Caco-2 (cell line): ENCODE measurements at regions not wholly inside any gene's neighbourhood (a gene's known extent, or its start where the extent isn't known, plus 50 kb on each side); places are given as distances from the start of the nearest gene placed in this dataset.
"Not testable (repeated sequence)": the region's sequence is repeated elsewhere in the genome, so short reads cannot be mapped to it uniquely, and the experiment has no call there.

Source experiments
- BruUV-seq: library from RNA; stranded (reverse); fragments of 400-500 nt; replicated peaks from 2 replicates; lab custom pipeline; 2021; lab: Mats Ljungman, UMichigan
- CTCF ChIA-PET: fragments of 300-600 bp; sonication (Branson Sonifier 250); formaldehyde crosslinking; loops from one replicate; lab custom pipeline; 2022; ENCODE audit warnings: antibody characterized with exemption; lab: Charles Lee
- POLR2A ChIA-PET: fragments of 300-600 bp; sonication (Branson Sonifier 250); formaldehyde crosslinking; loops from one replicate; lab custom pipeline; 2022; ENCODE audit warnings: antibody characterized with exemption; lab: Charles Lee
- DNase-seq, 2 experiments: peaks; one replicate each; pipeline versions ENCODE4 v3.0.0 to v3.0.0-alpha.2; 2020 to 2022
- H3K27me3 ChIP-seq: replicated peaks from 2 replicates; pipeline ENCODE4 v1.6.0; 2011; ENCODE audit warnings: low read length; ENCODE audit not compliant: control insufficient read depth, insufficient read depth
- H3K36me3 ChIP-seq: 2 replicates; pipeline ENCODE4 v1.5.1; 2011; ENCODE audit warnings: low read length; ENCODE audit not compliant: control insufficient read depth, insufficient read depth
- H3K4me1 ChIP-seq: fragments of 250-450 bp; sonication (Bioruptor Pico); 2 replicates; pipeline ENCODE4 v1.5.1; 2020; ENCODE audit warnings: mild to moderate bottlenecking
- H3K4me3 ChIP-seq: 2 replicates; pipeline ENCODE4 v1.5.1; 2011; ENCODE audit warnings: low read depth, mild to moderate bottlenecking, control low read depth, low read length
- H3K9me3 ChIP-seq: fragments of 250-450 bp; sonication (Bioruptor Pico); 2 replicates; pipeline ENCODE4 v1.5.1; 2020; ENCODE audit warnings: mild to moderate bottlenecking, moderate library complexity
- H3K27ac Mint-ChIP-seq: one replicate; pipeline ENCODE4 v1.8.0; 2022; ENCODE audit warnings: mixed read lengths; ENCODE audit not compliant: unreplicated experiment
- H3K27me3 Mint-ChIP-seq: one replicate; pipeline ENCODE4 v1.8.0; 2022; ENCODE audit warnings: mixed read lengths; ENCODE audit not compliant: insufficient read depth, unreplicated experiment
- H3K36me3 Mint-ChIP-seq: one replicate; pipeline ENCODE4 v1.8.0; 2022; ENCODE audit warnings: mild to moderate bottlenecking, mixed read lengths; ENCODE audit not compliant: insufficient read depth, unreplicated experiment
- H3K4me1 Mint-ChIP-seq: one replicate; pipeline ENCODE4 v1.8.0; 2022; ENCODE audit warnings: low read depth, mixed read lengths; ENCODE audit not compliant: unreplicated experiment
- H3K4me3 Mint-ChIP-seq: one replicate; pipeline ENCODE4 v1.8.0; 2022; ENCODE audit warnings: mild to moderate bottlenecking, moderate library complexity, mixed read lengths; ENCODE audit not compliant: unreplicated experiment
- H3K9me3 Mint-ChIP-seq: one replicate; pipeline ENCODE4 v1.8.0; 2022; ENCODE audit warnings: mixed read lengths; ENCODE audit not compliant: unreplicated experiment
- intact Hi-C: fragments of 100-400 bp; cut with micrococcal nuclease; formaldehyde crosslinking; loops from one replicate; pipeline ENCODE4 v1.10.0; 2022; ENCODE audit not compliant: unreplicated experiment
- TF ChIP-seq, protein P1 (sequence below), 2 experiments: fragments of 200-600 bp in 1 of 2; IDR thresholded peaks; 1 replicate in 1 of 2; 2 replicates in 1 of 2; pipeline versions ENCODE4 v1.5.1 to v1.8.0; 2011 to 2022; ENCODE audit warnings: antibody characterized with exemption in 1 of 2, control low read depth in 1 of 2, inconsistent platforms in 1 of 2, low read depth in 1 of 2, low read length in 1 of 2, mild to moderate bottlenecking in 1 of 2, moderate library complexity in 1 of 2; ENCODE audit not compliant: insufficient read depth in 1 of 2, severe bottlenecking in 1 of 2, unreplicated experiment in 1 of 2

DNA sequence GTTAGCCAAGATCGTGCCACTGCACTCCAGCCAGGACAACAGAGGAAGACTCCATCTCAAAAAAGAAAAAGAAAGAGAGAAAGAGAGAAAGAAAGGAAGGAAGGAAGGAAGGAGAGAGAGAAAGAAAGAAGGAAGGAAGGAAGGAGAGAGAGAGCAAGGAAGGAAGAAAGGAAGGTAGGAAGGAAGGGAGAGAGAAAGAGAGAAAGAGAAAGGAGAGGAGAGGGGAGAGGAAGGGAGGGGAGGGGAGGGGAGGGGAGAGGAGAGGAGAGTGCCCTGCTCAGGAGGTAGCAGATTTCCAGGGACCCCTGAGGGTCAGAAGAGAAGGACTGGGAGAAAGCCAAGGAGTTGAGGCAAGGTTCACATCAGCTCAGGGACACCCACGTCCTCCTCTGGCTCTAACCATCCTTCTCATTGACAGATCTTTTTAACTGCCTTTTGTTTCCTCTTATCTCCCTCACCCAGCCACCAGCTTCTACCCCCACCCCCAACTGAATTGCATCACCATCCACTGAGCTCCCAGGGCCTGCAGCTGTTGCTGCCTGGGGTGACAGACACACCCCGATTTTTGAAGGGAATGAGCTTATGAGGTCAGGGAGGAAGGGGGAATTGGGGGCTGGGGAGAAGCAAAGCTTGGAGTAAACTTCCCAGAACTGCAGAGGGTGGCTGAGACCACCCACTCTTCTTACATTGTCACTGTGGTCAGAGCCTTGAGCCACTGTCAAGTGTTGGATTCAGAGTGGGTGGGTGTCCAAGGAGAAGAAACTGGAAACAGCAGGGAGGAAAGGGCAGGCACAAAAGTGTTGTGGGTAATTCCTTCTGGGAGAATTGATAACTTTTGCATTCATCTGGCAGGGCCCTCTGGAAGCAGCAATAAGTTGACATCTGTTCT lies 91.6 kb downstream of the GLUL start:
- H3K4me3 Mint-ChIP-seq, result no peak overlapping the region
- POLR2A ChIA-PET, result interaction anchor here (0.6 to 0.9 kb wide), 2 partner anchors 92 kb away, joined by 3 read pairs; partner anchors contain the start of gene GLUL
- no TSS peak for BruUV-seq
- Histone ChIP-seq H3K27me3 (no peaks in the 10 kb centered on the region), H3K9me3 (no peaks in the 10 kb centered on the region), H3K4me1 (peaks cover 30% of the 10 kb centered on the region), H3K36me3 (no peaks in the 10 kb centered on the region), H3K4me3 (no peak overlapping the region)
- peak overlapping the region; percentile 33 for H3K27ac Mint-ChIP-seq
- CTCF ChIA-PET, result interaction anchor here (0.6 to 1.2 kb wide), 7 partner anchors 11 to 488 kb away, joined by 3 to 7 read pairs (median 3); no protein-coding TSS in a partner anchor
- no peaks in the 10 kb centered on the region for H3K36me3 Mint-ChIP-seq
- H3K4me1 Mint-ChIP-seq, result peaks cover 31% of the 10 kb centered on the region
- intact Hi-C loops, result loop anchor here (1.0 to 5.0 kb wide), 3 partner anchors 9 to 158 kb away; no protein-coding TSS in a partner anchor
- TF ChIP-seq, protein P1, sequence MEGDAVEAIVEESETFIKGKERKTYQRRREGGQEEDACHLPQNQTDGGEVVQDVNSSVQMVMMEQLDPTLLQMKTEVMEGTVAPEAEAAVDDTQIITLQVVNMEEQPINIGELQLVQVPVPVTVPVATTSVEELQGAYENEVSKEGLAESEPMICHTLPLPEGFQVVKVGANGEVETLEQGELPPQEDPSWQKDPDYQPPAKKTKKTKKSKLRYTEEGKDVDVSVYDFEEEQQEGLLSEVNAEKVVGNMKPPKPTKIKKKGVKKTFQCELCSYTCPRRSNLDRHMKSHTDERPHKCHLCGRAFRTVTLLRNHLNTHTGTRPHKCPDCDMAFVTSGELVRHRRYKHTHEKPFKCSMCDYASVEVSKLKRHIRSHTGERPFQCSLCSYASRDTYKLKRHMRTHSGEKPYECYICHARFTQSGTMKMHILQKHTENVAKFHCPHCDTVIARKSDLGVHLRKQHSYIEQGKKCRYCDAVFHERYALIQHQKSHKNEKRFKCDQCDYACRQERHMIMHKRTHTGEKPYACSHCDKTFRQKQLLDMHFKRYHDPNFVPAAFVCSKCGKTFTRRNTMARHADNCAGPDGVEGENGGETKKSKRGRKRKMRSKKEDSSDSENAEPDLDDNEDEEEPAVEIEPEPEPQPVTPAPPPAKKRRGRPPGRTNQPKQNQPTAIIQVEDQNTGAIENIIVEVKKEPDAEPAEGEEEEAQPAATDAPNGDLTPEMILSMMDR (IDR thresholded peaks at IDR 0.05; ENCODE audit: insufficient read depth in 1 of 2, low read depth in 1 of 2, low read length in 1 of 2, severe bottlenecking in 1 of 2, unreplicated experiment in 1 of 2), result no peak
- no peaks in the 10 kb centered on the region for H3K27me3 Mint-ChIP-seq
- no peaks in the 10 kb centered on the region for H3K9me3 Mint-ChIP-seq
- peak; percentile 69 to 74 for DNase-seq

DNA sequence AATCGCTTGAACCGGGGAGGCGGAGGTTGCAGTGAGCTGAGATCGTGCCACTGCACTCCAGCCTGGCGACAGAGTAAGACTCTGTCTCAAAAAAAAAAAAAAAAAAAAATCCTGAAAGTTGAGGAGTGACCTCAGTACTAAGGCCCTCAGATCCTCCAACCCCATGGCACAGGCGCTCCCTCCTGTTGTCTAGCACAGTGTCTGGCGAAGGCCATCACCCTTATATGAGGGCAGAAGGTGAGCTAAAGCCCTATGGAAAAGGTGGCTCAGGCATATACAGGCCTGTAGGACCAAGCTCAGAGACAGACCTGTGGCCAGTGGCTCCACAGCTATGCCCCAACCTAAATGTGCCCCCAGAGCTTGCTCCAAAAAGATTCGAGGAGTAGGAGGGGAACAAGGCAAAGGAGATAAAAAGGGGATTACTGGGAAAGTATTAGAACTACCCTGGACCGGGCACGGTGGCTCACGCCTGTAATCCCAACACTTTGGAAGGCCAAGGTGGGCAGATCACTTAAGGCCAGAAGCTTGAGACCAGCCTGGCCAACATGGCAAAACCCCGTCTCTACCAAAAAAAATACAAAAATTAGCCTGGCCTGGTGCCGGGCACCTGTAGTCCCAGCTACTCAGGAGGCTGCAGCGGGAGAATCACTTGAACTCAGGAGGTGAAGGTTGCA lies 92.4 kb downstream of the GLUL start:
- H3K9me3 ChIP-seq, H3K4me3 ChIP-seq, BruUV-seq, H3K4me3 Mint-ChIP-seq, intact Hi-C loops, H3K9me3 Mint-ChIP-seq, H3K36me3 ChIP-seq, DNase-seq, H3K36me3 Mint-ChIP-seq, H3K27me3 Mint-ChIP-seq, H3K27me3 ChIP-seq: not testable (repeated sequence)
- ChIA-PET CTCF (interaction anchor here (0.7 to 1.2 kb wide), 4 partner anchors 10 to 489 kb away, joined by 3 to 8 read pairs (median 6); no protein-coding TSS in a partner anchor), POLR2A (interaction anchor here (0.9 kb wide), 1 partner anchor 93 kb away, joined by 3 read pairs; the partner anchor contains the start of gene GLUL)
- H3K4me1 Mint-ChIP-seq, result peaks cover 36% of the 10 kb centered on the region
- peaks cover 30% of the 10 kb centered on the region for H3K4me1 ChIP-seq
- peak overlapping the region; percentile 33 for H3K27ac Mint-ChIP-seq

DNA sequence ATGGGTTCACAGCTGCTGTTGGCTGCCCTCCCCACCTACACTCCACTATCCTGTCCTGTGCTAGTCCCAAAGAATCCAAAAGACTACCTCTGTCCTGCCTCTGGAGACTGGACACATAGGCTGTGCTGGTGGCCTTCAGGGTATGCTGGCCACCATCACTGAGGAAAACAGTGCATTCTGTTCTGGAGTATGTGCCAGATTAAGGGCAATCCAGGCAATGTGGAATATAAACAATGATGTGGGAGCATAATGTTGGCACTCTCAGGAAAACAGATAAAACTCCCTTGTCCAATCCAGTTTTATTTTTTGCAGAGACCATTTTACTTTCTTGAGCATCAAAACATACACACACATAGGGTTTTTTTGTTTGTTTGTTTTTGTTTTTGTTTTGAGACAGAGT lies 94.3 kb downstream of the GLUL start:
- no peaks in the 10 kb centered on the region for H3K9me3 ChIP-seq
- ChIA-PET POLR2A (no interaction called here), CTCF (no interaction called here)
- no TSS peak for BruUV-seq
- no peaks in the 10 kb centered on the region for H3K36me3 Mint-ChIP-seq
- intact Hi-C loops, result no loop called here
- H3K27me3 ChIP-seq, result no peaks in the 10 kb centered on the region
- no peaks in the 10 kb centered on the region for H3K36me3 ChIP-seq
- TF ChIP-seq, protein P1 (IDR thresholded peaks at IDR 0.05; ENCODE audit: insufficient read depth in 1 of 2, low read depth in 1 of 2, low read length in 1 of 2, severe bottlenecking in 1 of 2, unreplicated experiment in 1 of 2), result no peak
- H3K4me1 Mint-ChIP-seq, result peaks cover 43% of the 10 kb centered on the region
- H3K9me3 Mint-ChIP-seq, result no peaks in the 10 kb centered on the region
- no peak overlapping the region for H3K4me3 ChIP-seq
- no peaks in the 10 kb centered on the region for H3K27me3 Mint-ChIP-seq
- H3K27ac Mint-ChIP-seq, result no peak overlapping the region
- no peak for DNase-seq
- H3K4me1 ChIP-seq, result peaks cover 42% of the 10 kb centered on the region
- H3K4me3 Mint-ChIP-seq, result no peak overlapping the region
